ENCODE measurements at regions not wholly inside any gene's neighbourhood (a gene's known extent, or its start where the extent isn't known, plus 50 kb on each side); places are given as distances from the start of the nearest gene placed in this dataset.

GRCh38 chr18:42527766-42528165 is 572.7 kb downstream of the PIK3C3 start:
- TF ChIP-seq EZH2phosphoT487 (IDR thresholded peaks at IDR 0.05; ENCODE audit: borderline replicate concordance, low read length): no peak
- TF ChIP-seq EZH2 (IDR thresholded peaks at IDR 0.05; ENCODE audit: low read length, unreplicated experiment): no peak
- TF ChIP-seq CTCF (conservative IDR thresholded peaks at IDR 0.05; ENCODE audit: low read depth, low read length): no peak
